ENCODE measurements at regions not wholly inside any gene's neighbourhood (a gene's known extent, or its start where the extent isn't known, plus 50 kb on each side); places are given as distances from the start of the nearest gene placed in this dataset.

GRCh38 chr20:48209102-48209501, 423.8 kb upstream of the SULF2 start:
- H3K27ac ChIP-seq (ENCODE audit: low read depth, low read length): no peak overlapping the region
- no peaks in the 10 kb centered on the region for H3K4me1 ChIP-seq (ENCODE audit: control insufficient read depth, low read length)
- H3K36me3 ChIP-seq (ENCODE audit: control insufficient read depth, low read length): no peaks in the 10 kb centered on the region
- H3F3A ChIP-seq (ENCODE audit: control insufficient read depth, insufficient read depth): no peaks in the 10 kb centered on the region
- no peaks in the 10 kb centered on the region for H3K27me3 ChIP-seq (ENCODE audit: control insufficient read depth, low read length)
- H3K4me2 ChIP-seq (ENCODE audit: low read length): no peak overlapping the region
- no peaks in the 10 kb centered on the region for H3K79me2 ChIP-seq (ENCODE audit: control insufficient read depth, low read length)
- no peaks in the 10 kb centered on the region for H4K20me1 ChIP-seq (ENCODE audit: control insufficient read depth, insufficient read depth, low read depth, low read length)
- no peak for TF ChIP-seq CTCF (IDR thresholded peaks at IDR 0.05; ENCODE audit: low read depth, low read length, poor library complexity, severe bottlenecking)
- no peak for TF ChIP-seq EZH2phosphoT487 (IDR thresholded peaks at IDR 0.05; ENCODE audit: borderline replicate concordance, low read length)
- H3K9me3 ChIP-seq (ENCODE audit: control insufficient read depth, insufficient read depth, low read length): no peaks in the 10 kb centered on the region
- H3K9me2 ChIP-seq (replicated peaks; ENCODE audit: control insufficient read depth, low read length): no peaks in the 10 kb centered on the region
- H3K4me3 ChIP-seq (ENCODE audit: low read length): no peak overlapping the region

DNA sequence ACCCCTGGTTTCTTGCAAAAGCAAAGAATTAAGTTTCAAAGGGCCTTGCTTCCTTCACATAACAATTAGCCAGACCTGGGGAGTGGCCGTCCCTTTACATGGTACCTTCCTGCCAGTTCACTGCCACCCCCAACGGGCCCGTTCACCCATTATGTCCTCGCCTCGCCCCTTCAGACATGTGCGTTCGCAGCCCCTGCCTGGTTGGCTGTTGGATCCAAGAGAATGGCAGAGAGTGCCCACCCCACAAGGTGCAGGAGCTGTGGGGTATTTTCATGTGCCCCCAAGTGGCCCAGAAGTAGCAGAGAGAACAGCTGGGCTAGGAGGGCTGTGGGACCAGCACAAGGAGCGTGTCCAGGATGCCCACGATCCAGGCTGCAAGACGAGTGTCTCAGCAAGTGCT, 422.9 kb upstream of the SULF2 start:
- H3K9me3 ChIP-seq (ENCODE audit: control insufficient read depth, insufficient read depth, low read length): no peaks in the 10 kb centered on the region
- H3K4me2 ChIP-seq (ENCODE audit: low read length): no peak overlapping the region
- H3K4me3 ChIP-seq (ENCODE audit: low read length): no peak overlapping the region
- no peak for TF ChIP-seq CTCF (IDR thresholded peaks at IDR 0.05; ENCODE audit: low read depth, low read length, poor library complexity, severe bottlenecking)
- TF ChIP-seq EZH2phosphoT487 (IDR thresholded peaks at IDR 0.05; ENCODE audit: borderline replicate concordance, low read length): no peak
- H4K20me1 ChIP-seq (ENCODE audit: control insufficient read depth, insufficient read depth, low read depth, low read length): no peaks in the 10 kb centered on the region
- no peak overlapping the region for H3K27ac ChIP-seq (ENCODE audit: low read depth, low read length)
- H3K79me2 ChIP-seq (ENCODE audit: control insufficient read depth, low read length): no peaks in the 10 kb centered on the region
- no peaks in the 10 kb centered on the region for H3K9me2 ChIP-seq (replicated peaks; ENCODE audit: control insufficient read depth, low read length)
- no peaks in the 10 kb centered on the region for H3F3A ChIP-seq (ENCODE audit: control insufficient read depth, insufficient read depth)
- H3K27me3 ChIP-seq (ENCODE audit: control insufficient read depth, low read length): no peaks in the 10 kb centered on the region
- no peaks in the 10 kb centered on the region for H3K4me1 ChIP-seq (ENCODE audit: control insufficient read depth, low read length)
- no peaks in the 10 kb centered on the region for H3K36me3 ChIP-seq (ENCODE audit: control insufficient read depth, low read length)

- no peaks in the 10 kb centered on the region for H3K9me2 ChIP-seq (replicated peaks; ENCODE audit: control insufficient read depth, low read length)
- no peaks in the 10 kb centered on the region for H3K27me3 ChIP-seq (ENCODE audit: control insufficient read depth, low read length)
- no peak overlapping the region for H3K27ac ChIP-seq (ENCODE audit: low read depth, low read length)
- no peak overlapping the region for H3K4me2 ChIP-seq (ENCODE audit: low read length)
- H3K79me2 ChIP-seq (ENCODE audit: control insufficient read depth, low read length): no peaks in the 10 kb centered on the region
- H3K9me3 ChIP-seq (ENCODE audit: control insufficient read depth, insufficient read depth, low read length): no peaks in the 10 kb centered on the region
- TF ChIP-seq EZH2phosphoT487 (IDR thresholded peaks at IDR 0.05; ENCODE audit: borderline replicate concordance, low read length): no peak
- TF ChIP-seq CTCF (IDR thresholded peaks at IDR 0.05; ENCODE audit: low read depth, low read length, poor library complexity, severe bottlenecking): no peak
- H3K36me3 ChIP-seq (ENCODE audit: control insufficient read depth, low read length): no peaks in the 10 kb centered on the region
- H4K20me1 ChIP-seq (ENCODE audit: control insufficient read depth, insufficient read depth, low read depth, low read length): no peaks in the 10 kb centered on the region
- no peaks in the 10 kb centered on the region for H3K4me1 ChIP-seq (ENCODE audit: control insufficient read depth, low read length)
- H3F3A ChIP-seq (ENCODE audit: control insufficient read depth, insufficient read depth): no peaks in the 10 kb centered on the region
- H3K4me3 ChIP-seq (ENCODE audit: low read length): no peak overlapping the region
These were observed 422.2 kb upstream of the SULF2 start for GRCh38 chr20:48207505-48207904.

DNA sequence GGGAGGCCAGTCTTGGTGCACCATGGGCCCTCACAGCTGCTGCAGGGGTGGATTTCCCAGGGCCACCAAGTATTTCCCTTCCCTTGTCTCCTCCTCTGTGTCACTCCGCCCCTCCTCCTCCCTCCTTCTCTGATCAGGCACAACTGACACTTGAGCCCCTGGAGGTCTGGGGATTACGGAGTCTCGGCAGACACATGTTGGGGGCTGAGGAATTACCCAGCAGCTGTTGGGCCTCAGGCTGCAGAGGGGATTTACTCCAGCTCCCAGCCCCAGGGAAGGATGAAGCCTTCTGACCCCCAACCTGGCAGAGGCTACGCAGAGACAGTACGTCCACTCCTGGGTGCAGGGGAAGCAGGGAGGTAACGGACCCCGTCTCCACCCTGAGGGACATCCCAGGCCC, 420.5 kb upstream of the SULF2 start:
- Histone ChIP-seq H3K9me2 (replicated peaks; ENCODE audit: control insufficient read depth, low read length) (no peaks in the 10 kb centered on the region), H3F3A (ENCODE audit: control insufficient read depth, insufficient read depth) (no peaks in the 10 kb centered on the region)
- TF ChIP-seq EZH2phosphoT487 (IDR thresholded peaks at IDR 0.05; ENCODE audit: borderline replicate concordance, low read length) (no peak), CTCF (IDR thresholded peaks at IDR 0.05; ENCODE audit: low read depth, low read length, poor library complexity, severe bottlenecking) (no peak)

More for the DNA sequence above, 420.5 kb upstream of the SULF2 start:
- Histone ChIP-seq H3K4me1 (ENCODE audit: control insufficient read depth, low read length) (no peaks in the 10 kb centered on the region), H3K36me3 (ENCODE audit: control insufficient read depth, low read length) (no peaks in the 10 kb centered on the region), H3K27ac (ENCODE audit: low read depth, low read length) (no peak overlapping the region), H4K20me1 (ENCODE audit: control insufficient read depth, insufficient read depth, low read depth, low read length) (no peaks in the 10 kb centered on the region), H3K4me3 (ENCODE audit: low read length) (no peak overlapping the region), H3K79me2 (ENCODE audit: control insufficient read depth, low read length) (no peaks in the 10 kb centered on the region), H3K9me3 (ENCODE audit: control insufficient read depth, insufficient read depth, low read length) (no peaks in the 10 kb centered on the region), H3K4me2 (ENCODE audit: low read length) (no peak overlapping the region), H3K27me3 (ENCODE audit: control insufficient read depth, low read length) (no peaks in the 10 kb centered on the region)
